ENCODE measurements at regions not wholly inside any gene's neighbourhood (a gene's known extent, or its start where the extent isn't known, plus 50 kb on each side); places are given as distances from the start of the nearest gene placed in this dataset.

- TF ChIP-seq CTCF (optimal IDR thresholded peaks at IDR 0.05 in 1 of 3, IDR thresholded peaks at IDR 0.05 in 1 of 3, conservative IDR thresholded peaks at IDR 0.05 in 1 of 3; ENCODE audit: extremely low read depth in 1 of 3, insufficient read depth in 2 of 3, low read length in 3 of 3), result peak in 1 of 3 experiments; percentile 44
- no peak for TF ChIP-seq EZH2 (IDR thresholded peaks at IDR 0.05; ENCODE audit: low read length)
Measured at GRCh38 chr15:96583671-96584070, 253.2 kb downstream of the NR2F2 start.
